ENCODE measurements at regions not wholly inside any gene's neighbourhood (a gene's known extent, or its start where the extent isn't known, plus 50 kb on each side); places are given as distances from the start of the nearest gene placed in this dataset.

GRCh38 chr18:39057423-39058064 lies 1491.9 kb upstream of the CELF4 start:
- TF ChIP-seq CTCF (conservative IDR thresholded peaks at IDR 0.05; ENCODE audit: low read length) (no peak), EZH2phosphoT487 (IDR thresholded peaks at IDR 0.05; ENCODE audit: borderline replicate concordance, low read depth, low read length) (no peak)
